Astrocyte of the spinal cord (primary cell): ENCODE measurements at regions not wholly inside any gene's neighbourhood (a gene's known extent, or its start where the extent isn't known, plus 50 kb on each side); places are given as distances from the start of the nearest gene placed in this dataset.
A peak's percentile ranks its signal among the peaks of the same experiment; 100 is the strongest.

ENCODE experiments used
- DNase-seq: peaks from one replicate; pipeline ENCODE4 v3.0.0; 2011; ENCODE audit warnings: low read depth, low spot score
- H3K4me3 ChIP-seq: 2 replicates; pipeline ENCODE4 v1.5.1; 2011; ENCODE audit warnings: low read depth, mild to moderate bottlenecking, low read length, moderate library complexity
- in situ Hi-C: cut with HindIII; loops from 2 replicates; pipeline ENCODE4 v1.10.0; 2017; ENCODE audit warnings: low sequenced_read_pairs
- TF ChIP-seq, protein P1 (sequence below): IDR thresholded peaks from 2 replicates; pipeline ENCODE4 v1.5.1; 2012; ENCODE audit warnings: low read depth, mild to moderate bottlenecking, low read length, inconsistent platforms

DNA sequence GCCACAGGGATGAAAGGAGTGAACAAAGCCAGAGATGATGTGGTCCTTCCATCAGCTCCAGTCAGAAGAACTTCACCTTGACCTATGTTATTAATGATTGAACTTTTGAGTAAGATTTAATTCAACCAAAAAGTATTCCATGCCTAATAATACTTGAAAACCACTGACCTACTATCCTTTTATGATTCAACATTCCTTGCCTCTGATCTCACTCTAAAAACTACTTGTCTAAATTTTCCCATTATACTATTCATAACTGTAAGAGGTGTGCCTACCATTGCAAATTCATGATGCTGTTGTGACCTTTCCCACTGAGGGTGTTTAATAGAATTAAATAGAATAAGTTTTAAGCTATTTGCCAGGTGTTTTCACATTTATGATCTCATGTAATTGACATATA, 164.7 kb upstream of the GUCY1A2 start:
- in situ Hi-C loops = no loop called here
- DNase-seq = peak; percentile 29
- no peak overlapping the region for H3K4me3 ChIP-seq
- TF ChIP-seq, protein P1, sequence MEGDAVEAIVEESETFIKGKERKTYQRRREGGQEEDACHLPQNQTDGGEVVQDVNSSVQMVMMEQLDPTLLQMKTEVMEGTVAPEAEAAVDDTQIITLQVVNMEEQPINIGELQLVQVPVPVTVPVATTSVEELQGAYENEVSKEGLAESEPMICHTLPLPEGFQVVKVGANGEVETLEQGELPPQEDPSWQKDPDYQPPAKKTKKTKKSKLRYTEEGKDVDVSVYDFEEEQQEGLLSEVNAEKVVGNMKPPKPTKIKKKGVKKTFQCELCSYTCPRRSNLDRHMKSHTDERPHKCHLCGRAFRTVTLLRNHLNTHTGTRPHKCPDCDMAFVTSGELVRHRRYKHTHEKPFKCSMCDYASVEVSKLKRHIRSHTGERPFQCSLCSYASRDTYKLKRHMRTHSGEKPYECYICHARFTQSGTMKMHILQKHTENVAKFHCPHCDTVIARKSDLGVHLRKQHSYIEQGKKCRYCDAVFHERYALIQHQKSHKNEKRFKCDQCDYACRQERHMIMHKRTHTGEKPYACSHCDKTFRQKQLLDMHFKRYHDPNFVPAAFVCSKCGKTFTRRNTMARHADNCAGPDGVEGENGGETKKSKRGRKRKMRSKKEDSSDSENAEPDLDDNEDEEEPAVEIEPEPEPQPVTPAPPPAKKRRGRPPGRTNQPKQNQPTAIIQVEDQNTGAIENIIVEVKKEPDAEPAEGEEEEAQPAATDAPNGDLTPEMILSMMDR = no peak

DNA sequence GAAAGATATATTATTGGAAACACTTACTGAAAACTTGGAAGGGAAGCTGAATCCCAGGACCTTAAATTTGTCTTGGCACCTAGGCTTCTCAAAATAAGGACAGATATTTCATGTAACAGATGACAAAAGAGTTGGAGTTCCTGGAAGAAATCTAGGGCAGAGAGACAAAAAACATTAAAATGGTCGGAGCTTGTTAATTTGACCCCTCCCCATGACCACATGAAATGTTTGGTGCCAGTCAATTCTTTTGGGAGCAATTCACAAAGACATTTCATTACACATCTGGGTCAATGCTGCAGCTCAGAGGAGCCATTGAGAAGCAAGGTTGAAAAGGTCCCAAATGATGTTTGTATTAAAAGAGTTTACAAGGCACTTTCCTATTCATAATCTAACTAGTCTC, 162.0 kb upstream of the GUCY1A2 start:
- in situ Hi-C loops = no loop called here
- TF ChIP-seq, protein P1 = no peak
- no peak for DNase-seq
- no peak overlapping the region for H3K4me3 ChIP-seq

DNA sequence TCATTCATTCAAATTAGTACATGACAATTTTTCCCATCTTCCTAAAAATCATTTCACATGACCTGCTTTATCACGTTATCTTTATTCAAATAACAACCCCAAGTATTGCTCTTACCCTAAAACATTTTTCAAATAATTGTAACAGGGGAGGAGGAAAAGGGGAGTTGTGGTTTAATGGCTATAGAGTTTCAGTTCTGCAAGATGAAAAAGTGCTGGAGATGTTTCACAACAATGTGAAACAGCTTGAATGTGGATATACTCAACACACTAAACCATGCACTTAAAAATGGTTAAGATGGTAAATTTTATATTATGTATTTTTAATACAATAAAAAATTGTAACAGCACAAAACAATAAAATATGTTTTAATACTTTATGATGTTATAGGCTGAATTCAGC, 161.6 kb upstream of the GUCY1A2 start:
- in situ Hi-C loops = no loop called here
- TF ChIP-seq, protein P1 = no peak
- H3K4me3 ChIP-seq = no peak overlapping the region
- DNase-seq = no peak

DNA sequence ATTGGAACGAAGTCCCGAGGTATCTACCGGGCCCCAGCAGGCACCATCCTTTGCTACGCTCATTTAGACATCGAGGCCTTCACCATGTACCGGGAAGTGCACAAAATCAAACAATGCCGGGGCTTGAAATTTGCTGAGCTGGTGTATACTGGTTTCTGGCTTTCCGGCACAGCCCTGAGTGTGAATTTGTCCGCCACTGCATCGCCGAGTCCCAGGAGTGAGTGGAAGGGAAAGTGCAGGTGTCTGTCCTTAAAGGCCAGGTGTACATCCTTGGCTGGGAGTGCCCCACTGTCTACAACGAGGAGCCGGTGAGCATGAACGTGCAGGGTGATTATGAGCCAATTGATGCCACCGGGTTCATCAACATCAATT, 158.8 kb upstream of the GUCY1A2 start:
- in situ Hi-C loops = no loop called here
- no peak for DNase-seq
- TF ChIP-seq, protein P1 = no peak
- H3K4me3 ChIP-seq = no peak overlapping the region

DNA sequence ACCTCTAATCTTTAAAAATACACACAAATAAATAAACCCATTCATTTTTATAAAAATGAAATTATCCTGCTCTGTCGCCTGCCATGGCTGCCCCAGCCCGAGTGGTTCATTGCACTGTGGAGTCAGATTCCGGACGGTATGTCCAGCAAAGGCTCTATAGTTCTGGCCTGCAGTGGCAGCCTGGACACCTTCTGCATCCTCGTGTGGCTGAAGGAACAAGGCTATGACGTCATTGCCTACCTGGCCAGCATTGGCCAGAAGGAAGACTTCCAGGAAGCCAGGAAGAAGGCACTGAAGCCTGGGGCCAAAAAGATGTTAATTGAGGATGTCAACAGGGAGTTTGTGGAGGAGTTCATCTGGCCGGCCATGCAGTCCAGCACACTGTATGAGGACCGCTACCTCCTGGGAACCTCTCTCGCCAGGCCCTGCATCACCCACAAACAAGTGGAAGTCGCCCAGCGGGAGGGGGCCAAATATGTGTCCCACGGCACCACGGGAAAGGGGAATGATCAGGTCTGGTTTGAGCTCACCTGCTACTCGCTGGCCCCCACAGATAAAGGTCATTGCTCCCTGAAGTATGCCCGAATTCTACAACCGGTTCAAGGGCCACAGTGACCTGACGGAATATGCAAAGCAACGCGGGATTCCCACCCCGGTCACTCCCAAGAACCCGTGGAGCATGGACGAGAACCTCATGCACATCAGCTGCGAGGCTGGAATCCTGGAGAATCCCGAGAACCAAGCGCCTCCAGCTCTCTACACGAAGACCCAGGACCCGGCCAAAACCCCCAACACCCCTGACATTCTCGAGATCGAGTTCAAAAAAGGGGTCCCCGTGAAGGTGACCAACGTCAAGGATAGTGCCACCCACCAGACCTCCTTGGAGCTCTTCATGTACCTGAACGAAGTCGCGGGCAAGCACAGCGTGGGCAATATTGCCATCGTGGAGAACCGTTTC, 158.2 kb upstream of the GUCY1A2 start:
- no peak overlapping the region for H3K4me3 ChIP-seq
- TF ChIP-seq, protein P1 = no peak

DNA sequence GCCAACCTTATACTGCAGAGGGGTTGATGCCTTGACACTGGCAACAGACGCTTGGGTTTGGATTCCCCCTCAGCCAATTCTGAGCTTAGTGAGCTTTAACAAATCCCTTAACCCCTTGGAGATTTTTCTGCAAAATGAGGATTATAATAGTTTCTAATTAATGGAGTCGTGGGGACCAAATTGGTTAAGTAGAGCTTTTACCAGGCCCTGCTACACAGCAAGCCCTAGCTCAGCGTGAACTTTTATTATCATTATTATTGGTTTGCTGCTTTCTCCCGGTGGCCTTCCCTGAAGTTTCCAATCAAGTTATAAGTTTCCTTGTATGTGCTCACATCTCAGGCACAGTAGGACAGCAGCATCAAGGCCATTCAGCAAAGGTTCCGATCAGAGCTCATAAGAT, 156.6 kb upstream of the GUCY1A2 start:
- TF ChIP-seq, protein P1 = no peak
- DNase-seq = no peak
- H3K4me3 ChIP-seq = no peak overlapping the region
- in situ Hi-C loops = no loop called here

More for the DNA sequence above, 158.2 kb upstream of the GUCY1A2 start:
- in situ Hi-C loops = no loop called here
- DNase-seq = no peak
